Activated T-helper 17 cell treated with anti-CD3 and anti-CD28 coated beads, Interleukin-2, amount 50 U/mL, for 72 hours (primary cell): ENCODE measurements at regions not wholly inside any gene's neighbourhood (a gene's known extent, or its start where the extent isn't known, plus 50 kb on each side); places are given as distances from the start of the nearest gene placed in this dataset.

ENCODE experiments used
- ATAC-seq: fragments of 150-1000 bp; cut with Tn5 transposase; replicated peaks from 2 replicates; pipeline ENCODE4 v1.10.0; 2021; ENCODE audit warnings: mild to moderate bottlenecking, moderate library complexity
- H3K27ac Mint-ChIP-seq: one replicate; pipeline ENCODE4 v1.8.0; 2022; ENCODE audit warnings: mixed read lengths
- H3K27me3 Mint-ChIP-seq: one replicate; pipeline ENCODE4 v1.8.0; 2022; ENCODE audit warnings: mixed read lengths
- H3K36me3 Mint-ChIP-seq: one replicate; pipeline ENCODE4 v1.8.0; 2022; ENCODE audit warnings: low read depth, mild to moderate bottlenecking, mixed read lengths
- H3K4me1 Mint-ChIP-seq: one replicate; pipeline ENCODE4 v1.8.0; 2022; ENCODE audit warnings: mixed read lengths
- H3K4me3 Mint-ChIP-seq: one replicate; pipeline ENCODE4 v1.8.0; 2022; ENCODE audit warnings: mild to moderate bottlenecking, mixed read lengths
- H3K9me3 Mint-ChIP-seq: one replicate; pipeline ENCODE4 v1.8.0; 2022; ENCODE audit warnings: mixed read lengths

- Mint-ChIP-seq H3K9me3 (peaks cover 11% of the 10 kb centered on the region), H3K4me1 (no peaks in the 10 kb centered on the region), H3K36me3 (no peaks in the 10 kb centered on the region), H3K27ac (no peak overlapping the region), H3K4me3 (no peak overlapping the region), H3K27me3 (no peaks in the 10 kb centered on the region)
- ATAC-seq: no peak
These were observed 360.2 kb upstream of the GRIA1 start for GRCh38 chr5:153130296-153130695.

GRCh38 chr5:153135411-153135810 is 355.1 kb upstream of the GRIA1 start:
- H3K9me3 Mint-ChIP-seq: peaks cover 8% of the 10 kb centered on the region
- ATAC-seq: no peak
- H3K27me3 Mint-ChIP-seq: no peaks in the 10 kb centered on the region
- H3K27ac Mint-ChIP-seq: no peak overlapping the region
- H3K4me3 Mint-ChIP-seq: no peak overlapping the region
- no peaks in the 10 kb centered on the region for H3K4me1 Mint-ChIP-seq
- no peaks in the 10 kb centered on the region for H3K36me3 Mint-ChIP-seq

GRCh38 chr5:153136910-153137614 is 353.4 kb upstream of the GRIA1 start:
- Mint-ChIP-seq H3K9me3 (peaks cover 4% of the 10 kb centered on the region), H3K27me3 (no peaks in the 10 kb centered on the region), H3K4me3 (no peak overlapping the region), H3K27ac (no peak overlapping the region), H3K4me1 (no peaks in the 10 kb centered on the region), H3K36me3 (no peaks in the 10 kb centered on the region)
- no peak for ATAC-seq

GRCh38 chr5:153147891-153148623 is 342.4 kb upstream of the GRIA1 start:
- no peaks in the 10 kb centered on the region for H3K36me3 Mint-ChIP-seq
- H3K9me3 Mint-ChIP-seq: peaks cover 7% of the 10 kb centered on the region
- no peak for ATAC-seq
- no peaks in the 10 kb centered on the region for H3K27me3 Mint-ChIP-seq
- H3K27ac Mint-ChIP-seq: no peak overlapping the region
- no peaks in the 10 kb centered on the region for H3K4me1 Mint-ChIP-seq
- no peak overlapping the region for H3K4me3 Mint-ChIP-seq

- no peak overlapping the region for H3K27ac Mint-ChIP-seq
- H3K4me3 Mint-ChIP-seq: no peak overlapping the region
- no peaks in the 10 kb centered on the region for H3K36me3 Mint-ChIP-seq
- ATAC-seq: no peak
- peaks cover 7% of the 10 kb centered on the region for H3K9me3 Mint-ChIP-seq
- H3K27me3 Mint-ChIP-seq: no peaks in the 10 kb centered on the region
- no peaks in the 10 kb centered on the region for H3K4me1 Mint-ChIP-seq
These were observed 341.9 kb upstream of the GRIA1 start for GRCh38 chr5:153148624-153148976.

GRCh38 chr5:153151558-153151957 is 338.9 kb upstream of the GRIA1 start:
- H3K4me3 Mint-ChIP-seq: no peak overlapping the region
- ATAC-seq: no peak
- no peaks in the 10 kb centered on the region for H3K36me3 Mint-ChIP-seq
- no peaks in the 10 kb centered on the region for H3K27me3 Mint-ChIP-seq
- peaks cover 7% of the 10 kb centered on the region for H3K9me3 Mint-ChIP-seq
- no peak overlapping the region for H3K27ac Mint-ChIP-seq
- no peaks in the 10 kb centered on the region for H3K4me1 Mint-ChIP-seq

GRCh38 chr5:153153086-153153485 is 337.4 kb upstream of the GRIA1 start:
- no peak for ATAC-seq

GRCh38 chr5:153157156-153157555 is 333.3 kb upstream of the GRIA1 start:
- H3K27me3 Mint-ChIP-seq: no peaks in the 10 kb centered on the region

More at GRCh38 chr5:153153086-153153485, 337.4 kb upstream of the GRIA1 start:
- H3K36me3 Mint-ChIP-seq: no peaks in the 10 kb centered on the region
- no peak overlapping the region for H3K4me3 Mint-ChIP-seq
- peaks cover 16% of the 10 kb centered on the region for H3K9me3 Mint-ChIP-seq
- no peak overlapping the region for H3K27ac Mint-ChIP-seq
- no peaks in the 10 kb centered on the region for H3K4me1 Mint-ChIP-seq
- H3K27me3 Mint-ChIP-seq: no peaks in the 10 kb centered on the region

GRCh38 chr5:153158608-153159007 is 331.9 kb upstream of the GRIA1 start:
- Mint-ChIP-seq H3K27me3 (no peaks in the 10 kb centered on the region), H3K36me3 (no peaks in the 10 kb centered on the region), H3K4me3 (no peak overlapping the region), H3K27ac (no peak overlapping the region), H3K9me3 (peaks cover 13% of the 10 kb centered on the region), H3K4me1 (no peaks in the 10 kb centered on the region)
- ATAC-seq: no peak

More at GRCh38 chr5:153157156-153157555, 333.3 kb upstream of the GRIA1 start:
- H3K4me3 Mint-ChIP-seq: no peak overlapping the region
- peaks cover 13% of the 10 kb centered on the region for H3K9me3 Mint-ChIP-seq
- ATAC-seq: no peak
- H3K27ac Mint-ChIP-seq: no peak overlapping the region
- H3K36me3 Mint-ChIP-seq: no peaks in the 10 kb centered on the region
- H3K4me1 Mint-ChIP-seq: no peaks in the 10 kb centered on the region

GRCh38 chr5:153159616-153160015 is 330.9 kb upstream of the GRIA1 start:
- no peaks in the 10 kb centered on the region for H3K36me3 Mint-ChIP-seq
- ATAC-seq: no peak
- H3K27me3 Mint-ChIP-seq: no peaks in the 10 kb centered on the region
- no peak overlapping the region for H3K4me3 Mint-ChIP-seq
- H3K27ac Mint-ChIP-seq: no peak overlapping the region
- H3K4me1 Mint-ChIP-seq: no peaks in the 10 kb centered on the region
- peaks cover 13% of the 10 kb centered on the region for H3K9me3 Mint-ChIP-seq

- no peak for ATAC-seq
- H3K4me1 Mint-ChIP-seq: no peaks in the 10 kb centered on the region
- no peak overlapping the region for H3K4me3 Mint-ChIP-seq
- no peaks in the 10 kb centered on the region for H3K36me3 Mint-ChIP-seq
- H3K9me3 Mint-ChIP-seq: peaks cover 8% of the 10 kb centered on the region
- H3K27ac Mint-ChIP-seq: no peak overlapping the region
- no peaks in the 10 kb centered on the region for H3K27me3 Mint-ChIP-seq
These were observed 322.2 kb upstream of the GRIA1 start for GRCh38 chr5:153168241-153168640.

GRCh38 chr5:153187503-153187902 is 303.0 kb upstream of the GRIA1 start:
- Mint-ChIP-seq H3K27ac (no peak overlapping the region), H3K4me3 (no peak overlapping the region), H3K36me3 (no peaks in the 10 kb centered on the region), H3K9me3 (peaks cover 13% of the 10 kb centered on the region), H3K4me1 (no peaks in the 10 kb centered on the region), H3K27me3 (no peaks in the 10 kb centered on the region)
- ATAC-seq: no peak

GRCh38 chr5:153206361-153206760 is 284.1 kb upstream of the GRIA1 start:
- Mint-ChIP-seq H3K9me3 (no peaks in the 10 kb centered on the region), H3K36me3 (no peaks in the 10 kb centered on the region), H3K27me3 (no peaks in the 10 kb centered on the region), H3K4me3 (no peak overlapping the region), H3K4me1 (no peaks in the 10 kb centered on the region), H3K27ac (no peak overlapping the region)
- no peak for ATAC-seq

GRCh38 chr5:153209016-153209415 is 281.5 kb upstream of the GRIA1 start:
- H3K27me3 Mint-ChIP-seq: no peaks in the 10 kb centered on the region
- no peak overlapping the region for H3K27ac Mint-ChIP-seq
- no peak overlapping the region for H3K4me3 Mint-ChIP-seq
- H3K9me3 Mint-ChIP-seq: no peaks in the 10 kb centered on the region
- no peak for ATAC-seq
- no peaks in the 10 kb centered on the region for H3K36me3 Mint-ChIP-seq
- H3K4me1 Mint-ChIP-seq: no peaks in the 10 kb centered on the region

GRCh38 chr5:153209687-153210086 is 280.8 kb upstream of the GRIA1 start:
- no peaks in the 10 kb centered on the region for H3K4me1 Mint-ChIP-seq
- ATAC-seq: no peak
- H3K27me3 Mint-ChIP-seq: no peaks in the 10 kb centered on the region
- H3K27ac Mint-ChIP-seq: no peak overlapping the region
- H3K36me3 Mint-ChIP-seq: no peaks in the 10 kb centered on the region
- no peaks in the 10 kb centered on the region for H3K9me3 Mint-ChIP-seq
- no peak overlapping the region for H3K4me3 Mint-ChIP-seq
